Thymus (tissue), 11 donors: ENCODE measurements at regions not wholly inside any gene's neighbourhood (a gene's known extent, or its start where the extent isn't known, plus 50 kb on each side); places are given as distances from the start of the nearest gene placed in this dataset.
A peak's percentile ranks its signal among the peaks of the same experiment; 100 is the strongest.

Source experiments
- DNase-seq, 9 donors: peaks; one replicate each; pipeline ENCODE4 v3.0.0-alpha.2; 2013; ENCODE audit warnings: low spot score in 9 of 9, low read depth in 6 of 9, missing footprints in 1 of 9
- H3K27ac ChIP-seq, 2 donors: one replicate each; pipeline ENCODE4 v1.5.1; 2013; ENCODE audit warnings: control low read depth in 1 of 2, low read depth in 1 of 2, low read length in 1 of 2, mild to moderate bottlenecking in 1 of 2, moderate library complexity in 1 of 2
- H3K27me3 ChIP-seq, 2 donors: one replicate each; pipeline ENCODE4 v1.5.1; 2013; ENCODE audit warnings: low read length in 1 of 2; ENCODE audit not compliant: control insufficient read depth in 2 of 2, insufficient read depth in 1 of 2
- H3K36me3 ChIP-seq, 2 donors: one replicate each; pipeline ENCODE4 v1.5.1; 2013; ENCODE audit warnings: low read length in 1 of 2, mild to moderate bottlenecking in 1 of 2, moderate library complexity in 1 of 2; ENCODE audit not compliant: control insufficient read depth in 2 of 2, insufficient read depth in 2 of 2
- H3K4me1 ChIP-seq, 2 donors: one replicate each; pipeline ENCODE4 v1.5.1; 2013; ENCODE audit warnings: low read length in 2 of 2; ENCODE audit not compliant: control insufficient read depth in 2 of 2, insufficient read depth in 2 of 2
- H3K4me3 ChIP-seq, 2 donors: one replicate each; pipeline ENCODE4 v1.5.1; 2013; ENCODE audit warnings: low read length in 2 of 2, control low read depth in 1 of 2, mild to moderate bottlenecking in 1 of 2
- H3K9me3 ChIP-seq, 2 donors: one replicate each; pipeline ENCODE4 v1.5.1; 2013; ENCODE audit warnings: low read length in 1 of 2, mild to moderate bottlenecking in 1 of 2; ENCODE audit not compliant: control insufficient read depth in 2 of 2, insufficient read depth in 1 of 2
- WGBS: extraction: QIAGEN DNeasy Blood & Tissue Kit; methylation state at CpG from one replicate; pipeline ENCODE4 v1.1.7; 2013; 5-methylcytosine and 5-hydroxymethylcytosine counted together
- donor health status: healthy.

- WGBS: 86% methylated on average over 6 of the region's 6 CpGs
- H3K4me3 ChIP-seq: no peak overlapping the region
- H3K36me3 ChIP-seq: no peaks in the 10 kb centered on the region
- H3K9me3 ChIP-seq: no peaks in the 10 kb centered on the region
- peaks cover 0 to 9% of the 10 kb centered on the region in 2 donors for H3K4me1 ChIP-seq
- H3K27ac ChIP-seq: peak overlapping the region in 1 of 2 donors; percentile 32
- DNase-seq: peak in 1 of 9 donors; percentile 16
- H3K27me3 ChIP-seq: peaks cover 0 to 17% of the 10 kb centered on the region in 2 donors
Measured at GRCh38 chr10:44314802-44315460, 70.0 kb downstream of the CXCL12 start.

- WGBS: 98% methylated on average over 1 of the region's 1 CpG
- no peak for DNase-seq
- Histone ChIP-seq H3K36me3 (no peaks in the 10 kb centered on the region), H3K4me3 (no peak overlapping the region), H3K9me3 (no peaks in the 10 kb centered on the region), H3K4me1 (peaks cover 0 to 9% of the 10 kb centered on the region in 2 donors), H3K27me3 (peaks cover 0 to 20% of the 10 kb centered on the region in 2 donors), H3K27ac (no peak overlapping the region)
Measured at GRCh38 chr10:44313761-44314165, 71.1 kb downstream of the CXCL12 start.

- Histone ChIP-seq H3K9me3 (no peaks in the 10 kb centered on the region), H3K4me1 (peaks cover 0 to 9% of the 10 kb centered on the region in 2 donors), H3K36me3 (no peaks in the 10 kb centered on the region), H3K27ac (no peak overlapping the region), H3K4me3 (no peak overlapping the region), H3K27me3 (peaks cover 0 to 20% of the 10 kb centered on the region in 2 donors)
- DNase-seq: no peak
- WGBS: 86% methylated on average over 3 of the region's 3 CpGs
Measured at GRCh38 chr10:44312401-44312800, 72.5 kb downstream of the CXCL12 start.

- DNase-seq: no peak
Measured at GRCh38 chr10:44311563-44312051, 73.3 kb downstream of the CXCL12 start.

GRCh38 chr10:44310762-44311562 lies 73.9 kb downstream of the CXCL12 start:
- WGBS: 14% methylated on average over 58 of the region's 58 CpGs
- peaks cover 0 to 20% of the 10 kb centered on the region in 2 donors for H3K27me3 ChIP-seq
- H3K36me3 ChIP-seq: no peaks in the 10 kb centered on the region
- no peak overlapping the region for H3K4me3 ChIP-seq
- H3K9me3 ChIP-seq: no peaks in the 10 kb centered on the region
- DNase-seq: peak in 8 of 9 donors; percentile 7 to 58 (median 22)
- peaks cover 0 to 9% of the 10 kb centered on the region in 2 donors for H3K4me1 ChIP-seq
- no peak overlapping the region for H3K27ac ChIP-seq

More at GRCh38 chr10:44311563-44312051, 73.3 kb downstream of the CXCL12 start:
- H3K27me3 ChIP-seq: peaks cover 0 to 20% of the 10 kb centered on the region in 2 donors
- H3K9me3 ChIP-seq: no peaks in the 10 kb centered on the region
- no peak overlapping the region for H3K4me3 ChIP-seq
- H3K4me1 ChIP-seq: peaks cover 0 to 9% of the 10 kb centered on the region in 2 donors
- WGBS: 82% methylated on average over 12 of the region's 12 CpGs
- H3K36me3 ChIP-seq: no peaks in the 10 kb centered on the region
- no peak overlapping the region for H3K27ac ChIP-seq

GRCh38 chr10:44309939-44310761 lies 74.7 kb downstream of the CXCL12 start:
- 91% methylated on average over 32 of the region's 32 CpGs for WGBS
- no peaks in the 10 kb centered on the region for H3K36me3 ChIP-seq
- no peak overlapping the region for H3K27ac ChIP-seq
- DNase-seq: no peak
- peaks cover 0 to 20% of the 10 kb centered on the region in 2 donors for H3K27me3 ChIP-seq
- no peak overlapping the region for H3K4me3 ChIP-seq
- no peaks in the 10 kb centered on the region for H3K9me3 ChIP-seq
- H3K4me1 ChIP-seq: peaks cover 0 to 5% of the 10 kb centered on the region in 2 donors

- H3K27me3 ChIP-seq: peaks cover 0 to 20% of the 10 kb centered on the region in 2 donors
- 84% methylated on average over 4 of the region's 4 CpGs for WGBS
- peaks cover 0 to 5% of the 10 kb centered on the region in 2 donors for H3K4me1 ChIP-seq
- no peaks in the 10 kb centered on the region for H3K36me3 ChIP-seq
- no peak for DNase-seq
- no peaks in the 10 kb centered on the region for H3K9me3 ChIP-seq
- H3K27ac ChIP-seq: no peak overlapping the region
- H3K4me3 ChIP-seq: no peak overlapping the region
Measured at GRCh38 chr10:44309361-44309760, 75.5 kb downstream of the CXCL12 start.

- peaks cover 0 to 20% of the 10 kb centered on the region in 2 donors for H3K27me3 ChIP-seq
- H3K4me1 ChIP-seq: peaks cover 0 to 2% of the 10 kb centered on the region in 2 donors
- no peaks in the 10 kb centered on the region for H3K9me3 ChIP-seq
- H3K27ac ChIP-seq: no peak overlapping the region
- WGBS: 94% methylated on average over 4 of the region's 4 CpGs
- no peaks in the 10 kb centered on the region for H3K36me3 ChIP-seq
- no peak for DNase-seq
- no peak overlapping the region for H3K4me3 ChIP-seq
Measured at GRCh38 chr10:44308935-44309334, 76.0 kb downstream of the CXCL12 start.
